IPS DF 4.7 (cell line): ENCODE measurements at regions not wholly inside any gene's neighbourhood (a gene's known extent, or its start where the extent isn't known, plus 50 kb on each side); places are given as distances from the start of the nearest gene placed in this dataset.

Experiments
- DNase-seq: peaks from one replicate; pipeline ENCODE4 v3.0.0-alpha.2; 2013; ENCODE audit warnings: low spot score; ENCODE audit errors: extremely low read depth

DNA sequence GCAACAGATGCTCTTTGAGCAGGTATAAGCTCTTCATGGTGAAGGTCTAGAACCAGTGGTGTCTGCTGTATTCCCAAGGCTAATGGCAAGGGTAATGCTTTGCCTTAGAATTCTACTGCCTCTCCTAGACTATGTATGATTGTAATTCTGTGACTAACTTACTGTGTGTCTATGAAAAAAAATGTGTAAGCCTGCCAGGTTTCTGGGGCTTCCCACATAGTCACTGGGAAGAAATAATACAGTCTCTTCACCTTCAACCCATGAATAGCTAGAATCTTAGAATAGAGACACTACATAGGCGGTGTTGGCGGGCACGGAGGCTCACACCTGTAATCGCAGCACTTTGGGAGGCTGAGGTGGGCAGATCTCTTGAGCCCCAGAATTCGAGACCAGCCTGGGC lies 84.1 kb downstream of the C11orf91 start:
- no peak for DNase-seq

DNA sequence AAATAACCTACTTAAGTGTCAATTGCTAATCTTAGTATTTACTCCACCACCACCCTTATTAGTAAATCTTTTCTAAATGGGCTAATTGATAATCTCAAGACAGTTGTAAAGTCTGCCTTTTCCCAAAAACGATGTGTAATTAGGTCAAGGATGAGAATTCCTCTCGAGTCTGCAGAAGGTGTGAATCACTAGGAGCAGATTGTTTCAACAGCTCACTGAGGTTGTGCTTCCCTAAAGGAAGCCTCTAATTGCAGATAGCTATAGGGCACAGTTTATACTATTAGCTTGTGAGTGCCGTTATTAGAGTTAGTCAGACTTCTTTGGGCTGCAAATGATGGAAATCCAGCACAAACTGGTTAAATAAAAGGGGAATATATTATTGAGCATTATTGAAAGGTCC lies 84.9 kb downstream of the C11orf91 start:
- no peak for DNase-seq

DNA sequence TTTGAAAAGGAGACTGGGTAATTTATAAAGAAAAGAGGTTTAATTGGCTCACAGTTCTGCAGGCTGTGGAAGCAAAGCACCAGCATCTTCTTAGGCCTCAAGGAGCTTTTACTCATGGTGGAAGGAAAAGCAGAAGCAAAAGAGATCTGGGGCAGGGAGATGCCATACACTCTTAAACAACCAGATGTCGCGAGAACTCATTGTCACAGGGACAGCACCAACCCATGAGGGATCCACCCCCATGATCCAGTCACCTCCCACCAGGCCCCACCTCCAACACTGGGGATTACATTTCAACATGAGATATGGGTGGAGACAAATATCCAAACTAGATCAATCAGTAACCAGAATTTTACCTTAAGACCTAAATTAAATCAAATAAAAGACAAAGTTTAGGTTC lies 87.2 kb downstream of the C11orf91 start:
- no peak for DNase-seq

DNA sequence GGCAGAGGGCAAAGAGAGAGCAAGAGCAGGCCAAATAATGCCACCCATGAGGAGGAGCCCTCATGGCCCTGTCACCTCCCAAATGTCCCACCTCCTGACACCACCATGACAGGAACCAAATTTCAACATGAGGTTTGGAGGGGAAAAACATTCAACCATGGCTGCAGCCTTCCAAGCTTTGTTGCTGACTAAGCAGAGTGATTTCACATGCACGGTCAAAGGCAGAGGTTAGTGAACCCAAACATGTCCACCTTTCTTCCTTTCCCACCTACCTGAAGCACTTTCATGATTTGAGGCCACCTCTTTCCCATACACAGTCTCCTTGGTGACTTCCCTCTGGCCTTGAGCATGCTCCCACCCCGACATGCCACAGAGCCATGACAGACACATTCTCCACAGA lies 89.7 kb downstream of the C11orf91 start:
- DNase-seq: no peak

DNA sequence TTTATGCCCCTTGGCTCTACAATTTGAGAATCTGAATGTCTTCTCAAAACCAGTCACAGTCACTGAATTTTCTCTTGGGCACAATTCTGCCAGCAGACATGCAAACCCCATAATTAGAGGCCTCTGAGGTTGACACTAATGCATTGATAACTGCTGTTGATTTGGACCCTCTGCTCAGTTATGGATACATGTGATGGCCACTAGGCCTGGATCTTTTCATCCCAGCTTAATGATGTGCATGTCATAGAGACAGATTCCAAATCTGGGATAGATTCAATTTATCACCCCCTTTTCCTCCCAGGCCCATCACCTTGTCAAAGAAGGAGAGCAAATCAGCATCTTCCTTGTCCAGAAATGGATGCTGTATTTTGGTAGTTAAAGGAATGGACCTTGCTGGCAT lies 92.2 kb downstream of the C11orf91 start:
- DNase-seq: no peak

DNA sequence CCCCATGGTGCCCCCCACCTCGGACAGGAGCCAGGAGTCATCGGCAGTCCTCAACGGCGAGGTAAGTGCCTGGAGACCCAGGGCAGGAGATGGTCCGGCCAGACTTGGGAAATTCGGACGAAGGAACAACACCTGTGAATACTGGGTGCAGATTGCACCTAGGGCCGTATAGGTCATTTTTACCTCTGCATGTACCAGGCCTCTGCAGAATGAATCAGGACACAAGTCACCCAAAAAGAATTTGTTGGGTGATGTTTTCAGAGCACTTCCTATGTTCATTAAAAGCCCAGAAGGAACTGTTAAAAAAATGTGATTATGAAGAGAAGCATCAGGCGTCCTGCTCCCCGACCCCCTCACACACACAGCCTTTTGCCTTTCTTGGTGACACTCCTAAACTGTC lies 93.9 kb downstream of the C11orf91 start:
- DNase-seq: no peak

DNA sequence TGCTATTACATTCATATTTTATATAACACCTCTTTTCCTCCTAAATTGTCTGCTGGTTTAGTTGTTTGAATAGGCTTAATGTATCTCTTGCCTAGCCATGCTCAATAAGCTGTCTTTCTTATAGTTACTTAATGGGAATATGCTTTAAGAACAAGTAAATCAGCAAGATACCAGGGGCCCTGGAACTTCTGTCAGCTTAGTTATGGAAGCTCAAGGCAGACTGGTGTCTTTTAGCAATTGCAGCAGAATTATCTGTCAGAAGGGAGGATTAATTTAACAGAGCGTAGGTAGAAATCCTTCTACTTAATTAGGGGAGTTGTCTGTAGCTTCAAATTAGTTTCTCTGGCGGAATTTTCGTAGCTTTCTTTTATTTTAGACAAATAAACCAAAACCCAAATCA lies 94.9 kb downstream of the C11orf91 start:
- no peak for DNase-seq

DNA sequence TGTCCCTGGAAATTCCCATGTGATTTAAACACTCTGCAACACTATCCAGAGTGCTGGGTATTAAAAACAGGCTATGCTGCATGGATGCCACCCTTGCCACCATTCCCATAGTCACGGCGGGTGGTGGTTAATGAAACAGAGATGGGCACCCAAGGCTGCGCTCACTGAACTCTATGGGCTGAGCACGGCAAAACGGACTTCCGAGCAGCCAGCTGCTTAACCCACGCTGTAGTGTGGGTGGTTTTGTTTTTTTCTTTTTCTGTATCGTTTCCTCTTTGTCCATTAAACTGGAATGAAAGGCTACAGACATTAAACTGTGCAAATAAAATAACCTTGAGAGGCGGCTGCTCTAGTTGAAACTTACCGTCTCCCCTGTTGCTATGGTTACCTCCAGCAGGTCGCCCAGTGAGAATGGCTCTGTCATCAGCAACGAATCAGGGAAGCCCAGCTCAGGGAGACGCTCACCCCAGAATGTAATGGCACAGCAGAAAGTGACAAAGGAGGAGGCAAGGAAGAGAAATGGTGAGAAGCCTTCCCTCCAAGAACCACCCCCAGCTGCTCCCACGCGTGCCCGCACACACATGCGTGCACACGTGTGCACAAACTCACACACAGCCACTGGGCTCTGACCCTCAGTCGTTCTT lies 102.1 kb downstream of the C11orf91 start:
- no peak for DNase-seq

DNA sequence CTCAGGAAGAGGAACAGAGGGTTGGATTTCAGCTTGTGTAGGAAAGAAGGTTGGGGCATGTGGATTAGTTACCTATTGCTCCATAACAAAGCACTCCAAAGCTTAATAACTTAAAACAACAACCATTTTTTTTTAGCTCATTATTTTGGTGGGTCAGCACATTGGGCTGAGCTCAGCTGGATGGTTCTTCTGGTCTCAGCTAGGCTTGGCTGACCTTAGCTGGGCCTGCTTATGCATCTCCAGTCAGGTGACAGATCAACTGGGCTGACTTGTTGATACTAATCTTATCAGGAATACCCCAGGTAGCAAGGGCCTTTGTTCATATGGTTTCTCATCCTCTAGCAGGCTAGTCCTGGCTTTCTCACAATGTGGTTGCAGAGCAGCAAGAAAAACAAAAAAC lies 106.4 kb downstream of the C11orf91 start:
- no peak for DNase-seq

DNA sequence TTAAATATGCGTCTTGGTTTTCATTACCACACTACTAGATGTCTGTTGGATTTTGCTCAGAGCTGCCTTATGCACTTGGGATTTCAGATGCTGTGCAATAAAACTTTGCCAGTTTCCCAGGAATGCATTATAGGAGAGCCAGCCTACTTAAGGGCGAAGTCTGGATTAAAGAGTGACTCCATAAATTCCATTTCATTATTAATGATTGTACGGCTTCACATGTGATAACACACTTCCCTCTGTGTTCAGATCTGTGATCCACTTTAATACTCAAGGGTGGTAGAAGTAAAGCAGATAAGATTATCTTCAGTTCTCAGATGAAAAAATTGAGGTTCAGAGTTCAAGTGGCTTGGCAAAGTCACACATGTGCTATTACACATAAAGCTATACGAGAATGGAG lies 110.2 kb downstream of the C11orf91 start:
- no peak for DNase-seq

DNA sequence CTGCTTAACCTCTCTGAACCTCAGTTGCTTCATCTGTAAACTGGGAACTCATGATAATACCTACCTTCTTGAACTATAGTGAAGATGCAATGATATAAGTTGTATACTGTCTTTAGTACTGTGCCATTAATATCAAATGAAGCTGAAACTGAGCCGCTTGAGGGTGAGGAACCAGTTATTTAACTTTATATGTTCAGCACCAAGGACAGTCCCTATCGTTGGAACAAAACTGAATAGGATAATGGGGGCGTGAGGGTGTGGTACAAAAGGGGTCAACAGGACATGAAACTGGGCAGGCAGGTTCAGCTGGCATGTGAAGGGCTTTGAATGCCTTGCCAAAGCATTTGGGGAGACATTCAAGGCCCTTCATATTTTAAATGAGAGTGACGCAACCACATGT lies 112.6 kb downstream of the C11orf91 start:
- DNase-seq: no peak

DNA sequence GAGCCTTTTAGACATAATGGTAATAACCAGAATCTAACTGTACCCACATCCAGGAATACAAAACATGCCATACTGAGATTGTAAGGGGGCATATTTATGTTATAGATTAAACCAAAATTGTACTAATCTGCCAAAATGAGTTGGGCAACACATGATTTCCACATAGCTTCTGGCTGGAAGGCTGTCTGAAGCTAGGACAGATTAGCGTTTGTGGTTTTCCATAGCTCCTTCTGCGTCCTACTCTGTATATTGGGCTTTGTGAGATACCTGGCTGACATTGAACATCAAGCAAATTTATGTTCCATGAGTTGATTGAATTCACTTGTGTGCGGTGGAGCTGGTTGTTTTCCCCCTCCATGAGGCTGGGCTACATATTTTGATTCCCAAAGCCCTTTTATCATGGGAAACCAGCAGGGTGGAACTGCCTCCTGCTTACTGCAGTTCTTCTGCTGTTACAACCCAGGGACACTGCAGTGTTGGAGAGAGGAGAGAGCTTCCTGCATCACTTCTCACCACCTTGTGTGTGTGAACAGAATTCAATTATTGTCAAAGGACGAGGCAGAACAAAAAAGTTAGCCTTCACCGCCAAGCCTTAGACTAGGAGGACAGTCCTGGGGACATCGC lies 114.9 kb downstream of the C11orf91 start:
- DNase-seq: no peak

DNA sequence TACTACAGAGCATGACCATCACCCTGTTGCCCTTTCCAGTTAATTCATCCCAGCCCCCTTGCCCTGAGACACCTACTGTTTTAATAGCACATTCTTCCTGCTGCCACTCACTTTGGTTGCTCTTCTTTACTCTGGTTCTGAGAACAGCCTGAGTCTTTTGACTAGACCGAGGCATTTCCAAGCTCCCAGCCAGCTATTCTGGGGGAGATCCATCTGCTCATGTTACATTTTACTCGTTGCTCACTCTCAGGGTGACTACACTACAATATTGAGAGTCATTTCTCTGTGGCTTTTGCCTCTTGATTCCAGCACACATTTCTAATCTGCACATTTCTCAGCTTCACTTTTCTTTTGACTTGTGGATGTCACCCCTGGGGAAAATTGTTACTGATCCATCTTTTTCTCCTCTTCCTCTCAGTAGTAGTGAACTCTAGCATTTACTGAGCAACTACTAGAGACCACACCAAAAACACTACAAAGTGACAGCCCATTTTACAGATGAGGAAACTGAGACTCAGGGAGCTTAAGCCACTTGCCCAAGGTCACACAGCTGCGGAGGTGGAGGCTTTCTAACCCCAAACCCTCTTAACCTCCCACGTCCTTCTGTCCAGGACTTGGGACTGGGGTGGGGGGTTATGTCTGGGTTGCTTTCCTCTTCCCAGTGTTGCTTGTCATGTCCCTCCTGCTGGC lies 117.8 kb downstream of the C11orf91 start:
- no peak for DNase-seq

DNA sequence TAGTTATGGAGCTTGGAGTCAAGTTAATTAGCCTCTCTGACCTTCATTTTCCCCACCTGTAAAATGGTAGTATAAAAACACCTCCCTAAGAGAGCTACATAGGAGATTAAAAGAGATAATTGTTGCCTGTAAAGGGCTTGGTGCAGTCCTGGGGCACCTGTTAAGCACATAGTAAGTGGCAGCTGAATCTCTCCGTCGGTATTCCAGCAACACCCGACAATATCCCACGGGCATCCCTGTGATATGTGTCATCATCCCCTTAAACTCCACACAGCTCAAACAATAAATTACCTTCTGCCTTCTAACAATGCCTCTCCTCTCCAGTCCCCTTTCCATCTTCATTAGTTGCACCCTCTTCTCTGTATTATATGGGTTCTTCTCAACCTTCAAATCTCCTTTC lies 121.5 kb downstream of the C11orf91 start:
- DNase-seq: no peak

DNA sequence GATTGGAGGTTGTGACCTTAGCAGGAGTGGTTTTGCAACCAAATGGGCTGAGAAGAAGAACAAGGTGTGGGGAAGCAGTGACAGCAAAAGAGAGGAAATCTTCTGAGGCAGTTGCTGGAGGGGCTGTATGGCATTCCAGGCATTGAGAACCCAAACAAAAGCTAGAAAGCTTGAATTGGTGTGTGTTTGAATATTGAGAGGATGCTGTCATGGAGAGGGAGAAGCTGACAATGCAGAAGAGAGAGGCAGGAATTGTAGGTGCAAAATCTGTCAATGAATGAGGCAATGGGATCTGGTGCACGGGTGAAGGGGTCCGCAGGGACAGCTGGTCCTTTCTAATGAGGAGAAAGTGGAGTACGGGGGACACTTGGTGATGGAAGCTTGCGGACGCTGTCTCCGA lies 123.4 kb downstream of the C11orf91 start:
- no peak for DNase-seq

DNA sequence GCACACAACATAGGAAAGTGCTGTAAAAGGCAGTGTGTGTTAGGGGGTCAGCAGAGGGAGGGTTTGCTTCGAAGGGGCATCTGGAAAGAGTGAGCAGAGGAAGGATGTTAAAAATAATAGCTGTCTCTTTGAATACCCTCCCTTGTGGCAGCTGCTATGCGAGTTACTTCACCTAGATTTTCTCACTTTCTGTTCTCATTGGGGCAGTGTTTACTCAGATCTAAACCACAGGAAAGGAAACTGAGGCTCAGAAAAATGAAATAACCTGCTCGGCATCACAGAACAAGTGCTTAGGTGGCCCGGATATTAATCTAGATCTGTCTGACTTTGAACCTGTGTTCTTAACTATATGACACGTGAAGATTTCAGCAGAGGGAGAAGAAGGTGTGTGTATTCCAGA lies 125.3 kb downstream of the C11orf91 start:
- DNase-seq: no peak

DNA sequence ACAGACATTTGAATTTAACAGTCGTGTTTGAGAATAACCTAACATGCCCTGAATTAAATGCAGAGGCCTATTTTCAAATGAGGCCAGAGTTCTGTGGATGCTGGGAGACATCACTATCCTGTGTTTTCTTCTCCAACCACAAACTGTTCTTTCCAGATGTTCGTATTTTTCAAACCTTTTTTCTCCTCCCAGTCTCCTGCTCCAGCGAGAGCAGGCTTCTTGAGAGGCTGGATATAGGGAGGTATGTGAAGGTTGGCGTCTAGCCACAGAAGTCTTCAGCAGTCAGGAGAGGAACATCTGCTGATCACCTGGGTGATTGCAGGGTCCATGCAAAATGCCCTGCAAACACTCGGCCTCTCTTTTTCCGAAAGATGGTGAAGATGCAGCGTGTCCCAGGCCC lies 126.3 kb downstream of the C11orf91 start:
- DNase-seq: no peak

DNA sequence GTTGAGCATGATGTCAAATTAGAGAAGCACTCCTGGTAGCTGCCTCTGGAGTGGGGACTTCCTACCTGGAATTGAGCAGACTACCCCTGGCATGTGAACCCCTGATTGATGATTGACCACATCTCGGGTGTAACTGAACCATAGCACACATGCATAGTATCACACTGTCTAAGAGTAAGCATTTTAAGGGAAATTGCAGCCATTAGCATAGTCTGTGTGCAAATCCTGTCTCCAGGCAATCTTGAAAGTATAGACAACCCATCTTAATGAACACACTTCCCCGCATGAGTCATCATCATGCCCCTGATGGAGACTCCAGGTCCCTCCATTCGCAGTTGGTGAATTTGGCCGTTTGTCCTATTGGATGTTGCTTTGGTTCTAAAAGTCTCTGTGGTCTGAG lies 131.3 kb downstream of the C11orf91 start:
- no peak for DNase-seq

DNA sequence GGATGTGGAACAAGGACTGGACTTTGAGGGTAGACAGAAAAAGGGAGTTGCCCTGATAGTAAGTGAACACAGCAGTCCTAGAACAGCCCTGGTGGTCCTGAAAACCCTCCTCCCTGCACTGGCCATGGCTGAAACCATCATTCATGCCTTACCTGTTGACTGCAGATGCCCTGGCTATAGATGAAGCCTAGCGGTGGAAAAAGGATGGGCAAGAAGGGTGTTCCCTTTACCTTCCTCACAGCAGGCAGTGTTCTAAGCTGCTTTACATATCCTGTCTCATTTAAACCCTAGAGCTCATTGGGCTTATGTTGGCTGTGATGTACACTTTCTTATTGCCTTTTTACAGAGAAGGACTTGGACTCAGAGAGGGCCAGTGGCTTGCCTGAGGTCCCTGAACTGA lies 133.6 kb downstream of the C11orf91 start:
- DNase-seq: no peak

DNA sequence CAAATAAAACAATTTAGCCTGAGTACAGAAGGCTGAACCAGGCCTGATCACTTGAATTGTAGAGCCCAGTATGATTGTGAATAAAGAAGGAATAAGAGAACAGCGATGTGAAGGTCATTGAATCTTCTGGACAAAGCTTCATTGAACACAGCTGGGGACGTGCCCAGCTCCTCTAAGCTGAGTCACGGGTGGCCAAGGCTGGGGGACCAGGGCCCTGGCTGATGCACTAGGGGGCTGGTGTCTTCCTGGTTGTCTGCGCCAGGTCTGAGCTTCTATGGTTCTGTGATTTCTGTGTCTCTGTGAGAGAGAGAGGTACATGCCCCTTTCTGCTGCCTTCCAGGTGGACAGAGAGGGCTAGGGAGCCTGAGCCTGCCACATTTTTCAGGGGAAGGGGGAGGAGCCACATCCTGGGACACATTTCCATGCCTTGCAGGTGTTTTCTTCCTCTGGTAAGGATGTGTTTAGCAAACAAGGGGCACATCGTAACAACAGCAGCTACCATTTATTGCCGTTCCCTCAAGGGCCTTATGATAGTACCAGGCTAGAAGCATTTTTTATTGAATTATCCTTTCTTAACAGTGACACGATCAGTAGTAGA lies 135.7 kb downstream of the C11orf91 start:
- no peak for DNase-seq

DNA sequence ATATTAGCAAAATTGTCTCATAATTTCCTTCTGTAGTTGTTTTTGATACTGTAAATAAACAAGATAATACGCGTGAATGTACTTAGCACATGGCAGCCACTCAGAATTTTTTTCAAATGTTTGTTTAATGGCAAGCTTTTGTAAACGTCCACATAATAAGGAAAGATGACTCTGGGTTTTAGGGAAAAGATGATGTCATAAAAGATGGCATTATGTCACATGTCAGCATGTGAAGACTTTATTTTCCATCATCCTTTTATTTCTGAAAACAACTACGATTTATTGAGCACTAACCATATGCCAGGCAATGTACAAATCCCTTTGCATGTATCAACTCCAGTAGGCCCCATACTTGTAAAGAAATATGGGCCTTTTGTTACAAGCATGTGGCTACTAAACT lies 139.9 kb downstream of the C11orf91 start:
- no peak for DNase-seq

DNA sequence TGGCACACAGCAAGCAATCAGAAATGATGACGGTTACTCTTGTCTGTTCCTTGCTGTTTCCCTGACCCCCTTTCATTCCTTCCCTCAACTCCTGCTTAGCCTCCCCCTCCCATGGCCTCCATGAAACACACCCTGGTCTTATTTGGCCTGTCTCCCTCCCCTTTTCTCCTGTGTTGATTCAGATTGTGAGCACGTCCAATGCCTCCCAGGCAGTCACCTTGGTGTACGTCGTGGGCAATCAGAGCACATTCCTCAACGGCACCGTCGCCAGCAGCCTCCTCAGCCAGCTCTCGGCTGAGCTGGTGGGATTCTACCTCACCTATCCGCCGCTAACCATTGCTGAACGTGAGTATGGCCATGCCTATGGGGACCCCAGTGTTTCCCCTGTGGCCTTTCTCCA lies 141.1 kb downstream of the C11orf91 start:
- DNase-seq: no peak

DNA sequence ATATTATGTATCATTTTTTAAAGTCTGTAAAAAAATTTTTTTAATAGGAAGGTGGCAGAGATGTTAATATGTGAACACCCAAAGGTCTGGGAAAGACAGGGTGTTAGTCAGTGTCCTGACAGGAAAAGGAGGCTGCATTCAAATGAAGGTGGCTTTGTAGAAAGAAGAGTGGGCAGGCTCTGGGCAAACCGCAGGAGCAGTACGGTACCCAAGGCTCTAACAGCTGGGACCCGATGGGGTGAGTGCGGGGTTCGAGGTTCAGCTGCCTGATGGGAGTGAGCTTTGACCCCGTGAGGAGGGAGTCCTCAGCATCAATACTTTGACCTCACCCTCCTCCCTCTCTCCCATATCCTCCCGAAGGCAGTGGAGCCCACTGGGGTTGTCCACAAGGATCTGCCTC lies 142.5 kb downstream of the C11orf91 start:
- DNase-seq: no peak
